ENCODE measurements at regions not wholly inside any gene's neighbourhood (a gene's known extent, or its start where the extent isn't known, plus 50 kb on each side); places are given as distances from the start of the nearest gene placed in this dataset.

DNA sequence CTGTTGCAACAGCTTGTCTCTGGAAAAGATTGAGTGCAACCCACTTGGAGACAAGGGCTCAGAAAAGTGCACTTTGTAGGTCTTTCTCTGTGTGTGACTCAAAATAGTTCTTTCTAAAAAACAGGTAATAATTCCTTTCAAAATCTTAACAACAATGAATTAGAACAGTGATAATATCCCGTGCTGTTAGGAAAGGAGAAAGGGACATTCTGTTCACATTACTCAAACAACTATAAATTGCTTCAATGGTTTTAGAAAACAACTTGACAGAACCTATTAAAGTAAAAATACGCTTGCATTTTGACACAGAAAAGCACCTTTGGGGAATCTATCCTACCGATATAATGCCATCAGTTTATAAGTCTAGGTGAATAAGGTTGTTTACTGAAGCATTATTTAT is 468.1 kb upstream of the DPP6 start:
- TF ChIP-seq, protein P1, sequence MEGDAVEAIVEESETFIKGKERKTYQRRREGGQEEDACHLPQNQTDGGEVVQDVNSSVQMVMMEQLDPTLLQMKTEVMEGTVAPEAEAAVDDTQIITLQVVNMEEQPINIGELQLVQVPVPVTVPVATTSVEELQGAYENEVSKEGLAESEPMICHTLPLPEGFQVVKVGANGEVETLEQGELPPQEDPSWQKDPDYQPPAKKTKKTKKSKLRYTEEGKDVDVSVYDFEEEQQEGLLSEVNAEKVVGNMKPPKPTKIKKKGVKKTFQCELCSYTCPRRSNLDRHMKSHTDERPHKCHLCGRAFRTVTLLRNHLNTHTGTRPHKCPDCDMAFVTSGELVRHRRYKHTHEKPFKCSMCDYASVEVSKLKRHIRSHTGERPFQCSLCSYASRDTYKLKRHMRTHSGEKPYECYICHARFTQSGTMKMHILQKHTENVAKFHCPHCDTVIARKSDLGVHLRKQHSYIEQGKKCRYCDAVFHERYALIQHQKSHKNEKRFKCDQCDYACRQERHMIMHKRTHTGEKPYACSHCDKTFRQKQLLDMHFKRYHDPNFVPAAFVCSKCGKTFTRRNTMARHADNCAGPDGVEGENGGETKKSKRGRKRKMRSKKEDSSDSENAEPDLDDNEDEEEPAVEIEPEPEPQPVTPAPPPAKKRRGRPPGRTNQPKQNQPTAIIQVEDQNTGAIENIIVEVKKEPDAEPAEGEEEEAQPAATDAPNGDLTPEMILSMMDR (conservative IDR thresholded peaks at IDR 0.05; ENCODE audit: low read depth, low read length) = no peak
- no peak for TF ChIP-seq EZH2 (IDR thresholded peaks at IDR 0.05; ENCODE audit: borderline replicate concordance, low read depth, low read length, poor library complexity, severe bottlenecking)

Data from A673 (cell line).